AG09309 (cell line): ENCODE measurements at regions not wholly inside any gene's neighbourhood (a gene's known extent, or its start where the extent isn't known, plus 50 kb on each side); places are given as distances from the start of the nearest gene placed in this dataset.

Experiments
- DNase-seq: peaks from one replicate; pipeline ENCODE4 v3.0.0-alpha.2; 2010; ENCODE audit warnings: low read depth
- H3K4me3 ChIP-seq: 2 replicates; pipeline ENCODE4 v1.5.1; 2011; ENCODE audit warnings: mild to moderate bottlenecking, low read depth, low read length, moderate library complexity; ENCODE audit not compliant: control insufficient read depth
- CTCF ChIP-seq: IDR thresholded peaks from 2 replicates; pipeline ENCODE4 v1.5.1; 2011; ENCODE audit warnings: mild to moderate bottlenecking, low read depth, low read length, inconsistent platforms; ENCODE audit not compliant: insufficient read depth, control insufficient read depth; ENCODE audit errors: missing control alignments

GRCh38 chr3:102200126-102200525 is 234.7 kb upstream of the ZPLD1 start:
- H3K4me3 ChIP-seq = no peak overlapping the region
- TF ChIP-seq CTCF = no peak
- no peak for DNase-seq

- DNase-seq = no peak
- no peak for TF ChIP-seq CTCF
- H3K4me3 ChIP-seq = no peak overlapping the region
These were observed 234.3 kb upstream of the ZPLD1 start for GRCh38 chr3:102200560-102200959.

- no peak overlapping the region for H3K4me3 ChIP-seq
- TF ChIP-seq CTCF = no peak
- no peak for DNase-seq
These were observed 229.2 kb upstream of the ZPLD1 start for GRCh38 chr3:102205647-102206046.

- no peak for TF ChIP-seq CTCF
- H3K4me3 ChIP-seq = no peak overlapping the region
- peak; percentile 62 for DNase-seq
These were observed 228.2 kb upstream of the ZPLD1 start for GRCh38 chr3:102206511-102207031.

- DNase-seq = peak; percentile 66
- H3K4me3 ChIP-seq = no peak overlapping the region
- no peak for TF ChIP-seq CTCF
These were observed 227.7 kb upstream of the ZPLD1 start for GRCh38 chr3:102207151-102207571.

- no peak for TF ChIP-seq CTCF
- DNase-seq = no peak
These were observed 219.6 kb upstream of the ZPLD1 start for GRCh38 chr3:102215166-102215565.

GRCh38 chr3:102223132-102223531 is 211.7 kb upstream of the ZPLD1 start:
- no peak for TF ChIP-seq CTCF
- DNase-seq = no peak
- H3K4me3 ChIP-seq = no peak overlapping the region

More at GRCh38 chr3:102215166-102215565, 219.6 kb upstream of the ZPLD1 start:
- H3K4me3 ChIP-seq = no peak overlapping the region
